Embryonic facial prominence (tissue), 1 donor: ENCODE measurements at regions not wholly inside any gene's neighbourhood (a gene's known extent, or its start where the extent isn't known, plus 50 kb on each side); places are given as distances from the start of the nearest gene placed in this dataset.

Source experiments
- DNase-seq: peaks from one replicate; pipeline ENCODE4 v3.0.0-alpha.2; 2016; ENCODE audit errors: extremely low spot score

GRCh38 chr5:173719731-173720082 lies 103.3 kb upstream of the BOD1 start:
- DNase-seq: no peak

DNA sequence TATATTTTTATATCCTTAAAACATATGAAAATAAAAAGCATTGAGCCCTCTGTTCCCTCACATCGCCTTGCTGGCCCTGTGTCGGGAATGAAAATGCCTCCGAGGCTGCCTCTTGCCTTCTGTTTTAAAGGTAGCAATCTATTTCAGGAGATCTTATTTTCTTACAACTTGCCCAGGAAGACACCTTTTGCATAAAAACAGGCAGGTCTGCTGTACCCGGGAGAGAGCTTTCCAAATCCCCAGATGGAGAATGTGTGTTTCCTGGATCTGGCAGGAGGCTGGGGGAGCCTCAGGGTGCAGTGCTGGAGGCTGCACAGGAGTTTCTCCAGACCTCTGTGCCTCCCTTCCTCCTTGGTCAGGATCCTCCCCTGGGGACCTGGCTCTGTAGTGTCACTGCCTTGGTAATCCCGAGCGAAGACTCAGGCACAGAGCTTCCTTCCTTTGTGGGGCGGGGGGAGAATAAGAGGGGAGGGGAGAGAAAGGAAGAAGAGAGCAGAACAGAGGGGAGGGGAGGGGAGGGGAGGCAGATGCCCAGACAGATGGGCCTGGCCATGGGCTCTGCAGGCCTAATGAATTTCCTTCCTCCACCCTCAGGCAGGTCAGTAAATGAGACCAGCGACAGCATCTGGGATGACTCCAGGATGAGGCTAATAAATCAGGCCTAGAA lies 104.0 kb upstream of the BOD1 start:
- no peak for DNase-seq

- DNase-seq: no peak
Measured at GRCh38 chr5:173720953-173721600, 104.6 kb upstream of the BOD1 start.

- no peak for DNase-seq
Measured at GRCh38 chr5:173721601-173722232, 105.3 kb upstream of the BOD1 start.

- no peak for DNase-seq
Measured at GRCh38 chr5:173726846-173727557, 110.6 kb upstream of the BOD1 start.

GRCh38 chr5:173727839-173728778 lies 111.7 kb upstream of the BOD1 start:
- no peak for DNase-seq

GRCh38 chr5:173729079-173729765 lies 112.8 kb upstream of the BOD1 start:
- DNase-seq: no peak

GRCh38 chr5:173730632-173731298 lies 114.3 kb upstream of the BOD1 start:
- DNase-seq: no peak

- DNase-seq: no peak
Measured at GRCh38 chr5:173733021-173733420, 116.6 kb upstream of the BOD1 start.

GRCh38 chr5:173733425-173733824 lies 117.0 kb upstream of the BOD1 start:
- no peak for DNase-seq

- no peak for DNase-seq
Measured at GRCh38 chr5:173733831-173734501, 117.5 kb upstream of the BOD1 start.

DNA sequence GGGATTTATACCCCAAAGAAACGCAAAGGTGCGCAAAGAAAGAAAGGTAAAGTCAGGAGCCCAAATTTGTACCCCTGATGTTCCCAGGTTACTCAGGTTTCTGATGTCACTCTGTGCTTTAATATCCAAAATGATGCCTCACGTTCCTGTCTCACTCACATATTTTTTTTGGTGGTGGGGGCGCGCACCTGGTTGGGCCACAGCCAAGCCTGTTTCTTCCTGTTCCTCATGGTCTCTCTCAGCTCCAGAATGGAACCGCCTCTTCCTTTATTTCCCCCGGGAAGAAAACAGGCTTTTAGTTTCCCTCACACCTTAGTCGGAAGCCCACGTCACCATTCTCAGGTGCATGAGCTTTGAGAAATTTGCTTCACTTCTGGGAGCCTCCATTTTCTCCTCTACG lies 118.3 kb upstream of the BOD1 start:
- DNase-seq: no peak

GRCh38 chr5:173735184-173735583 lies 118.7 kb upstream of the BOD1 start:
- DNase-seq: no peak

DNA sequence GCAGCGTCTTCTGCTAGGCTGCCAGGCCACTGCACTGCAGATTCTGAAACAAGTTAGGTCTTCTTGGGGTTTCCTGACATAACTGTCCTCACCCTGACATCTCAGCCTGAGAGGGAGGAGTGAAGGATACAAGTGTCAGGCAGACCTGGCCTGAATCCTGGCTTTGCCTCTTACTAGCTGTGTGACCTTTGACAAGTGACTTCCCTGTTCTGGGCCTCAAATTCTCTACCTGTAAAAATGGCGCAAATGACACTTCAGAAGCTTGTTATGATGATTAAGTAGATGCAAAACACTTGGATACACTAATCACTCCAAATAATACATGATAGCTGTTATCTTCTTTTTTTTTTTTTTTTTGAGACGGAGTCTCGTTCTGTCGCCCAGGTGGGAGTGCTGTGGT lies 119.2 kb upstream of the BOD1 start:
- no peak for DNase-seq

- DNase-seq: no peak
Measured at GRCh38 chr5:173736374-173736773, 119.9 kb upstream of the BOD1 start.

GRCh38 chr5:173736923-173737412 lies 120.5 kb upstream of the BOD1 start:
- no peak for DNase-seq

DNA sequence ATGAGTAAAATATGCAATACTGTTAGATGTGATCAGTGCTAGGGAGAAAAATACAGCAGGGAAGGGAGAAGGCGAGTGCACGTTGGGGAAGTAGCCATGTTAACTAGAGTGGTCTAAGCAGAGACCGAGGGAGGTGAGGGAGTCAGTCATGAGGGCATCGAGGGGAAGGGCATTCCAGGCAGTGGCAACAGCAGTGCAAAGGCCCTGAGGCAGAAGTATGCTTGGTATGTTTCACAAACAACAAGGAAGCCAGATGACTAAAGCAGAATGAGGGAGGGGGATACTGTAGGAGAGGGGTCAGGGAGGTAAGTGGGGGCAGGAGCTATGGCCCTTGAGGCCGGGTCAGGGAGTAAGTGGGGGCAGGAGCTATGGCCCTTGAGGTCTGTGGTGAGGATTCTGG lies 123.3 kb upstream of the BOD1 start:
- no peak for DNase-seq

DNA sequence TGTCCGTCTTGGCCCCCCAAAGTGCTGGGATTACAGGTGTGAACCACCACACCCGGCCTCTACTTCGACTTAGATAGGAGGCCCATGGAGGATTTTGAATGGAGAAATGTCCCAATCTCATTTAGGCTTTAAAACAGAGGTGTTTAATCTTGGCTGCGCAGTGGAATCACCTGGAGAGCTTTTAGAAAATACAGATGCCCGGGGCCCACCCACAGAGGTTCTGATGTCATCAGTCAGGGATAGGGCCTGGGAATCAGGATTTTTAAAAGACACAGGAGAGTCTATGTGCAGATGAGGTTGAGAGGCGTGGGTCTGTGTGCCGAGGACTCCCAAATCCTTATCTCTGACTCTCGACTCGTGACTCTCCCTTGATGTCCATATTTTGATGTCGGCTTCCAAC lies 124.0 kb upstream of the BOD1 start:
- no peak for DNase-seq

DNA sequence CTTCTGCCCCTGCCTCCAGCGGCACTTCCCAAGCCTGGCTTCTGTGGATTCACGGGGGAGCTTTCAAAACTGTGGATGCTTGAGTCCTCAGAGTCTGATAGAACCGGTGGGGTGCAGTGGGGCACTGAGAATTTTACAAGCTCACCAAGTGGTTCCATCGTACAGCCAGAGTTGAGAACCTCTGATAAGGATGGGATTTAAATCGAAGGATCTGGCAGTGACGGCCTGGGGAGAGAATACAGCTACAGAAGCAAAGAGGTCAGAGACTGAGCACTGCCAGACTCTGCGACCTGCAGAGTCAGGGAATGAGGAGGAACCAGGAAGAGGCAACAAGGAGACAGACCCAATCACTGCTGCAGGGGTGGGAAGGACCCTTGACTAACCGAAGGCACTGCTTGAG lies 124.6 kb upstream of the BOD1 start:
- DNase-seq: no peak
